NCI-H510A treated with DMSO at 0.1 percent for 48 hours (cell line): ENCODE measurements at regions not wholly inside any gene's neighbourhood (a gene's known extent, or its start where the extent isn't known, plus 50 kb on each side); places are given as distances from the start of the nearest gene placed in this dataset.
"Not testable (repeated sequence)": the region's sequence is repeated elsewhere in the genome, so short reads cannot be mapped to it uniquely, and the experiment has no call there.

Source experiments
- DNase-seq: peaks from one replicate; lab custom pipeline; 2025; lab: John Stamatoyannopoulos, UW

DNA sequence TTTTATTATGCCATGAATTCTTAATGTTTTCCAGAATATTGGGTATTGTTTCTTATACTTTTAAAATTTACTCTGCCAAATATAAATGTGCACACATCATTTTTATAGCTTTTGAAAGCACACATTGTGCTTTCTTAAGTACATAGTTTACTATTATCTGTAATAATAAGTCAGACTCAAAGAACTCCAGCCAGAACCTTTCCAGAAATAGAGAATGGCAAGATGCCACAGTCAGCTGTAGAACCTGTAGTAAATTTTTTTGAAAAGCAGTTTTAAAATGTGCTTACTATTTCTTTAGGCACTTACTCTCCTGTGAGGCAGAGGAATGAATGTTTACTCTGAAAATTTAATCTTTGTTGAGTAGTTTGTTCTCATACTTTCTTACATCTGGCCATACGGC, 1287.1 kb downstream of the PCDH9 start:
- DNase-seq, result no peak

- DNase-seq, result no peak
Observed at GRCh38 chr13:65940720-65941119, 1289.4 kb downstream of the PCDH9 start.

- no peak for DNase-seq
Observed at GRCh38 chr13:65937251-65937650, 1292.9 kb downstream of the PCDH9 start.

- no peak for DNase-seq
Observed at GRCh38 chr13:65936249-65936648, 1293.9 kb downstream of the PCDH9 start.

GRCh38 chr13:65932587-65933239, 1297.4 kb downstream of the PCDH9 start:
- no peak for DNase-seq

DNA sequence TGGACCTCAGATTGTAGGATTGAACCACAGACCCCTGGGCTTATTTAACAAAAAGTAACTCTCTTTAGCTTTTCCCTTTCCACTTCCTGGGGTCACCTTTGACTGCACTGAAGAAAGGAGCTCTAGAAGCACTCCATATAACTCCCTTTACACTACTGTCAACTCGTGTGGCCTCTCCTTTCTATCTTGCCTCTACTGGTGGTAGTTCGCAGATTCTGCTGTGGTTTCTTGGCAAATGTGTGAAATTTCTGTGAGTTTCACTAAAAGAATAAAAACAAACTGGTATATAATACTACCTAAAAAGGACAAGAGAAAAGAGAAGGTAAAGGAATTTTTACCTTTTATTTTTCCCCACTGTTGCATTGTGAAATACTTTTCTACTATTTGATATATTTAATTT, 1298.1 kb downstream of the PCDH9 start:
- no peak for DNase-seq

DNA sequence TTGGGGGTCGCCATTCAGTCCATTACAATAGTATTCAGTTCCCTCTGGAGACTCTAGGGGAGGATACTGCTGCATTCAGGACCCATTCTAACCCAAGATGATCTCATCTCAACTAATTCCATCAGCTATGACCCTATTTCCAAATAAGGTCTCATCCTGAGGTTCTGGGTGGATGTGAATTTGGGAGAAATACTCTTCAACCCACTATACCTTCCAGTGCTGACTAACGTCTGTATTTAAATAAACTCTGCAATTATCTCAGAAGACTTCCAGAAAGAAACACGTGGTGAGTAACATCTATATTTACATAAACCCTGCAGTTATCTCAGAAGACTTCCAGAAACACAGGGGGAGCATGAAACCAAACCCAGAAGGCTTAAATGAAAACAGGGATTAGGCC, 1300.7 kb downstream of the PCDH9 start:
- DNase-seq, result no peak

DNA sequence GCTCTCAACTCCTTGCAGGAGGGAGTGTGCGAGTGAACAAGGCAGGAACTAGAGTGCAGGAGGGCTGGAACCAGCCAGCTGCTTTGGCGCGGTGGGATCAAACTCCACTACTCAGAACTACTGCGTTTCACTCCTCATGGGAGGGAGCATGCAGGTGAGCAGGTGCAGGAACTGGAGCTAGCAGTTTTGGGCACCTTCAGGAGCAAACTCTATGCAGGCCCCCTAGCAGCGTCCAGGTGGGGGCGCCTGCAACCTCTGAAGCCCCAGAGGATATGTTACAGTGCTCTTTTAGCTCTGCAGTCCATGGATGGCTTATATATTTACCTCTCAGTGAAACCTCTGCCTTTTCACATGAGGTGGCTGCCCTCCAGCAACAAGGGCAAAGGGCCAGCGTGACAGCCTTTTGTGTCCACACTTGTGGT, 1303.4 kb downstream of the PCDH9 start:
- no peak for DNase-seq

GRCh38 chr13:65922846-65923245, 1307.3 kb downstream of the PCDH9 start:
- DNase-seq, result not testable (repeated sequence)

- DNase-seq, result no peak
Observed at GRCh38 chr13:65921933-65922332, 1308.2 kb downstream of the PCDH9 start.

- DNase-seq, result no peak
Observed at GRCh38 chr13:65917731-65918130, 1312.4 kb downstream of the PCDH9 start.

DNA sequence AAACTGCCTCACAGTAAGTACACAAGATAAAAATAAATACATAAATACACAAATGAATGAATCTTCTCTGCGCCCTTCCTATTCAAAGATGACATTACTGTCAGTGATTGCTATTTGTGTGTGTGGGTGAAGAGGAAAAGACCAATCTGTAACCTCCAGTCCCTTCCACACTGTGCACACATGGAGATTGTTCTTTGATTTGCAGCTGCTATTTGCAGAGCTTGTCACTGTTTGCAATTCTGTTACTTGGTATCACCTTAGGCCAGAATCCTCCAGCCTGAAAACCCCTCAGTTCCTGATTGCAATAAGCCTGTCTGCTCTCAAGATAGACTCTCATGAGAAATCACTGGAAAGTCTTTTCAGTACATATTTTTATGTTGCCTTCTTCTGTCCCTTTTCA, 1314.9 kb downstream of the PCDH9 start:
- DNase-seq, result no peak

GRCh38 chr13:65914716-65915115, 1315.4 kb downstream of the PCDH9 start:
- DNase-seq, result no peak

DNA sequence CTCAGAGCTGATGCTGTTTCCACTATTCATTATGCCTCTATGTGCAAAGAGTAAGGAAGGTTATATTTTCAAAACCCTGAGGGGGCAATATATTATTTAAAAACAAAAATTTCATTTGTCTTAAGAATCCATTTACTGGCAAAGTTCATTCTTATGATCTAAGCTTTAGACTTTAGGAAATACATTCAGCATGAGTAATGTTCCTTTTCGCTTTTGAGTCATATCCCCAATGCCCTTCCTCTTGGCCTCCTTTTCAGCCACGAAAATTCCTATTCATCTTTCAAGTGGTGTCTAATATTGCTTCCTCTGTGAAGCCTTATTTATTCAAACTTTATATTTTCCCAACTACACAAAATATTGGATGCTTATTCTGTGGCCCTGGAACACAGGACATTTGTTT, 1317.0 kb downstream of the PCDH9 start:
- DNase-seq, result no peak

DNA sequence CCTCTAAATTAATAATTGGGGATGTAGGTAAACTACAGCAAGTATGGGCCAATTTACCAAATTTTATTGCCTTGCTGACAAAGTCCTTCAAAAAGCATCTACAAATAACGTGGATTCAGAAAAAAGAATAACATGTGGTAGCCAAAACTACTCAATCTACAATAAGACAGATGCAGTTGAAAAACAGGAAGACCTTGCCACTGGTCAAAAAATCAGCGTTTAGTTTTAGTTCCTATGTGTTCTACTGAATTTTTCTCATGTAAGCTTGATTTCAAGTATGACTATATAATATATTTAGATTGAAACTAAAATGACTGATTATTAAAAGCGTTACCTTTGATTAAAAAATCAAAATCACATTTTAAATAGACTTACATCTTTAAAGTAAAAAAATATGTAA, 1317.6 kb downstream of the PCDH9 start:
- DNase-seq, result no peak

- no peak for DNase-seq
Observed at GRCh38 chr13:65911546-65912193, 1318.5 kb downstream of the PCDH9 start.

DNA sequence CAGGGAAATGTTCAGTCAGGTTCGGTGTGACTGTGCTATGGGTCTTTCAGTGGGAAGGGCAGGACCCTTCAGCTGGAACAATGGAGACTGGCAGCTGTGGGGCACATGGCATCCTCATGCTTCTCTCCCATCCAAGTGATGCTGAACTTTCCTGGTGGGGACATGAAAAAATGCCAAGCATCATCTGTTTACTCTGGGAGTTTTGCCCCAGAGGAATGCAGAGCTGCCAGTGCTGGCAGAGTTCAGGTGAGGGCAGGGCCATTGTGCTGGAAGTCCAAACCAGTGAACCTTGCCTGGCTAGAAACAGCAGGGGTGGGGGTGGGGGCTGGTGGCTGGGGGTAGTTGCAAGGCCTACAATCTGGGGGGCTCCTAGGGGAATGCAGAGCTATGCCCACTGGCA, 1320.6 kb downstream of the PCDH9 start:
- DNase-seq, result no peak

- no peak for DNase-seq
Observed at GRCh38 chr13:65907666-65908525, 1322.2 kb downstream of the PCDH9 start.

DNA sequence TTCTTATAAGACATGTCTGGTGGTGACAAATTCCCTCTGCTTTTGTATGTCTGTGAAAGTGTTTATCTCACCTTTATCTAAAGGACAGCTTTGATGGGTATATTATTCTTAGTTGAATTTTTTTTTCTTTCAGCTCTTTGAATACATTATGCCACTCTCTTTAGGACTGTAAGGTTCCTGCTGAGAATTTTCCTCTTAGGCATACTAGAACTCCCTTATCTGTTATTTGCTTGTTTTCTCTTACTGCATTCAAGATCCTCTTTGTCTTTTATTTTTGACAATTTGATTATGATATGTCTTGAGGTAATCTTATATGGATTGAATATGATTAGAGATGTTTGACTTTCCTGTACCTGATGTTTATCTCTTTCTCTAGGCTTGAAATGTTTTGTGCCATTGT, 1328.4 kb downstream of the PCDH9 start:
- DNase-seq, result no peak

- no peak for DNase-seq
Observed at GRCh38 chr13:65894049-65894448, 1336.1 kb downstream of the PCDH9 start.

DNA sequence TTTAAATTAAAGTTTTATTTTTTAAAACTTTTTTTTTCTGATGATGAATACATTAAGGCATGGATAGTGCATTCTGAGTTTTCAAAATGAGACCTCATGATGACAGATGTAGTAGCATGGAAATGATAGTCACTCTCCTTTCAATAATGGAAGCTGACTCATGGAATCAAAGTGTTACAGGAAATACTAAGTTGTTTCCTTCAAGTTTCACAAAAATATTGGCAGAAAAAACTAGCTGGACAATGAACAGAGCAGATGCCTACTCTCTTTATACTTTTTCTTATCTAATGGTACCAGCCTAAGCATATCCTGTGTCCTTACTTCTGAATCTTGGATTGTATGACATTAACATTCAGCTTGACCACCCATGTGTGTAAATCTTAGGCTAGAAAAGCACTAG, 1337.3 kb downstream of the PCDH9 start:
- no peak for DNase-seq

- no peak for DNase-seq
Observed at GRCh38 chr13:65889368-65889767, 1340.8 kb downstream of the PCDH9 start.

- DNase-seq, result no peak
Observed at GRCh38 chr13:65882810-65883209, 1347.3 kb downstream of the PCDH9 start.
